ENCODE measurements at regions not wholly inside any gene's neighbourhood (a gene's known extent, or its start where the extent isn't known, plus 50 kb on each side); places are given as distances from the start of the nearest gene placed in this dataset.

GRCh38 chr12:15033029-15033428 is 60.2 kb downstream of the PDE6H start:
- DNase-seq = no peak

GRCh38 chr12:15033641-15034040 is 60.8 kb downstream of the PDE6H start:
- no peak for DNase-seq

GRCh38 chr12:15035185-15035584 is 62.3 kb downstream of the PDE6H start:
- DNase-seq = no peak

- DNase-seq = no peak
Observed at GRCh38 chr12:15037091-15037687, 64.3 kb downstream of the PDE6H start.

DNA sequence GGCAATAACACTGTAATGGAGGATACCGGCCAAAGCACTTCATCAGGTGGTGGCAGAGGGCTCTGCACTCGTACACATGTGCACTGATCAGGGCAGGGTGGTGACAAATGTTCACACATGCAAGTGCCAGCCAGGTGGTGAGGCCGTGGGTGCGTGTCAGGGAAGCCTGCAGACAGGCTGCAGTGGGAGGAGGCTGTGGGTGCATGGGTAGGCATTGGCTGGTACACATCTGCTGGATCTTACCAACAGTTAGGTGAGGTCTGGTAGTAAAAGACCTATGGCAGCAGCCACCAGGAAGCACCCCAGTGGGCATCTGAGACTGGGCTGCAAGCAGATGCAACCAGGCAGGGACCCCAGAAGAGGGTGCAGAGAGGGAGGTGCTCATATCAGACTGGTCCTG is 65.3 kb downstream of the PDE6H start:
- DNase-seq = no peak

GRCh38 chr12:15044471-15044870 is 71.6 kb downstream of the PDE6H start:
- peak; percentile 30 for DNase-seq

DNA sequence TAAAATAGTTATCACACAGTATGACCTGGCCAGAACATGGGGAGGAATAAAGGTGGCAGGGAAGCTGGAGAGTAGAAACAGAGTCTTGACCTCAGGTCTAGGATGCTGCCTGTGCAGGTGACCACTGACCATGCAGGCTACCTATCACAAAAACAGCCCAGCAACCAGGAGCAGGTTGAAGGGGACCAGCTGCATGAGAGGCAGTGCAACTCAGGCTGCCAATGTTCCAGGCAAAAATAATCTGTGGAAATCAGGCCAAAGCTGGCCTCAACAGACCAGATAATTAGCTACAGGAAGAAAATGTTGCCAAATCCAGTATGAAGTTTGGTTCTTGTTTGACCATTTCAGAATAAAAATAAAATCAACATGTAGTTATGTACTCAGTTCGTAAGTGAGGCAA is 72.6 kb downstream of the PDE6H start:
- no peak for DNase-seq

- no peak for DNase-seq
Observed at GRCh38 chr12:15047611-15048010, 74.8 kb downstream of the PDE6H start.

- DNase-seq = no peak
Observed at GRCh38 chr12:15049461-15050153, 76.8 kb downstream of the PDE6H start.

DNA sequence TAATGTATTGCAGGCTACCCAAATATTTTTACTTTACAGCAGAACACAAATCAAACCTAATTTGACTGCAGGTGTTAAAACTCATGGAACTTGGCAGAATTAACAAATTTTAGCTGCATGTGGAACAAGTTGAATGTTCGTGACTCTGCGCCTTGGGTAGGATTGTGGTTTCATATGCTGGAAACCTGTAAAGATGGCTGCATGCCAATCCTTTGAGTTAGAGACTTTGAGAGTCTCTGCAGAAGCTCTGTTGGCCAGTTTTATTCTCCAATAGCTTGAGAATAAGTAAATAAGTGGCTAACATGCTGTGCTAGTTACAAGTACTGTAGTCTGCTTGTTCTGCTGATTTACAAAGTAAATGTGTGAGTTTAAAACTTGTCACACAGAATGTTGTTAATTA is 77.8 kb downstream of the PDE6H start:
- DNase-seq = no peak

- no peak for DNase-seq
Observed at GRCh38 chr12:15052691-15053090, 79.8 kb downstream of the PDE6H start.

DNA sequence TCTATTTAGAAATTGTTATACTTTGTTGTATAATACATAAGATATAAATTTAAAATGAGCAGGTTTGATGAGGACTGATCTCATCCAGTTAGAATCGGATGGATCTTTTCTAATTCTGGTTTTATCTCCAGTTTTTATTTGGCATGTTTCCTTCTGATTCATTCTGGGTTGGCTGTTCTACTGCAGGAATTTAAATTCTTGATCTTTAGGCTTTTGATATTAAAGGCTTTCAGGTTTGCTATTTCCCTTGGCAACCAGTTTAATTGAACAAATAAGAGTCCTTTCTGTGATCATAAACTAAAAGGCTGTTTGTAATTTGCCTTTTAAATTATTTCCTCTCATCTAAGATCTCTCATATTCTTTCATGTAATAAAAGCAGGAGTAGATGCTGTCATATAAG is 83.4 kb downstream of the PDE6H start:
- no peak for DNase-seq
